CD14-positive monocyte (primary cell): ENCODE measurements at regions not wholly inside any gene's neighbourhood (a gene's known extent, or its start where the extent isn't known, plus 50 kb on each side); places are given as distances from the start of the nearest gene placed in this dataset.

Experiments
- DNase-seq, 3 donors: peaks; one replicate each; pipeline ENCODE4 v3.0.0-alpha.2; 2011 to 2022
- H2AFZ ChIP-seq: 2 replicates; pipeline ENCODE4 v1.6.0; 2012; ENCODE audit warnings: mild to moderate bottlenecking, low read depth, low read length, inconsistent platforms; ENCODE audit not compliant: insufficient read depth, poor library complexity, severe bottlenecking
- H3K27ac ChIP-seq, 2 donors: 1 replicate in 1 of 2; 2 replicates in 1 of 2; pipeline ENCODE4 v1.5.1; 2012 to 2013; ENCODE audit warnings: low read length in 2 of 2, control low read depth in 1 of 2, inconsistent platforms in 1 of 2, low read depth in 1 of 2, mild to moderate bottlenecking in 1 of 2
- H3K27me3 ChIP-seq, 2 donors: one replicate each; pipeline versions ENCODE4 v1.6.0 to v1.6.1; 2011 to 2013; ENCODE audit warnings: low read length in 2 of 2; ENCODE audit not compliant: control insufficient read depth in 2 of 2, insufficient read depth in 2 of 2
- H3K36me3 ChIP-seq, 2 donors: replicated peaks in 1 of 2; 1 replicate in 1 of 2; 2 replicates in 1 of 2; pipeline versions ENCODE4 v1.5.1 to v1.6.1; 2012 to 2013; ENCODE audit warnings: low read length in 2 of 2, control low read depth in 1 of 2, inconsistent platforms in 1 of 2, mild to moderate bottlenecking in 1 of 2; ENCODE audit not compliant: insufficient read depth in 2 of 2, control insufficient read depth in 1 of 2
- H3K4me1 ChIP-seq, 2 donors: 1 replicate in 1 of 2; 2 replicates in 1 of 2; pipeline versions ENCODE4 v1.5.1 to v1.6.1; 2012 to 2013; ENCODE audit warnings: low read length in 2 of 2, control low read depth in 1 of 2, inconsistent platforms in 1 of 2, mild to moderate bottlenecking in 1 of 2, moderate library complexity in 1 of 2; ENCODE audit not compliant: insufficient read depth in 2 of 2, control insufficient read depth in 1 of 2
- H3K4me2 ChIP-seq: replicated peaks from 2 replicates; pipeline ENCODE3; 2012; ENCODE audit warnings: low read length, moderate library complexity, mild to moderate bottlenecking; ENCODE audit not compliant: poor library complexity, severe bottlenecking; ENCODE audit errors: extremely low read depth
- H3K4me3 ChIP-seq, 3 experiments: fragments of 200-600 bp in 1 of 3; sonication (generic) in 1 of 3; replicated peaks in 1 of 3; 1 replicate in 2 of 3; 2 replicates in 1 of 3; pipeline ENCODE4 v1.5.1; 2011 to 2013; ENCODE audit warnings: low read length in 3 of 3, mild to moderate bottlenecking in 3 of 3, control low read depth in 2 of 3, low read depth in 2 of 3, inconsistent platforms in 1 of 3, moderate library complexity in 1 of 3
- H3K79me2 ChIP-seq: 2 replicates; pipeline ENCODE4 v1.6.0; 2012; ENCODE audit warnings: mild to moderate bottlenecking, control low read depth, inconsistent platforms, low read length, moderate library complexity; ENCODE audit not compliant: insufficient read depth
- H3K9ac ChIP-seq: 2 replicates; pipeline ENCODE4 v1.6.0; 2017; ENCODE audit warnings: low read length, mild to moderate bottlenecking; ENCODE audit not compliant: insufficient read depth, poor library complexity, severe bottlenecking
- H3K9me3 ChIP-seq, 2 donors: replicated peaks in 1 of 2; 1 replicate in 1 of 2; 2 replicates in 1 of 2; pipeline versions ENCODE4 v1.5.1 to v1.6.1; 2012 to 2013; ENCODE audit warnings: low read length in 2 of 2, control low read depth in 1 of 2; ENCODE audit not compliant: control insufficient read depth in 1 of 2, insufficient read depth in 1 of 2
- H4K20me1 ChIP-seq: 2 replicates; pipeline ENCODE4 v1.6.0; 2012; ENCODE audit warnings: mild to moderate bottlenecking, low read length, control low read depth, moderate library complexity; ENCODE audit not compliant: insufficient read depth
- H3K27ac Mint-ChIP-seq, 7 donors: one replicate each; pipeline ENCODE4 v1.8.0; 2020; ENCODE audit warnings: mild to moderate bottlenecking in 7 of 7, mixed read lengths in 7 of 7, moderate library complexity in 6 of 7, inconsistent platforms in 2 of 7
- H3K27me3 Mint-ChIP-seq, 3 donors: one replicate each; pipeline ENCODE4 v1.8.0; 2021 to 2022; ENCODE audit warnings: low read depth in 3 of 3, mild to moderate bottlenecking in 3 of 3, mixed read lengths in 3 of 3, moderate library complexity in 3 of 3, inconsistent platforms in 1 of 3
- H3K36me3 Mint-ChIP-seq, 2 donors: one replicate each; pipeline ENCODE4 v1.8.0; 2020; ENCODE audit warnings: mixed read lengths in 2 of 2, inconsistent platforms in 1 of 2, mild to moderate bottlenecking in 1 of 2
- H3K4me1 Mint-ChIP-seq: one replicate; pipeline ENCODE4 v1.8.0; 2020; ENCODE audit warnings: mild to moderate bottlenecking, mixed read lengths
- H3K4me3 Mint-ChIP-seq, 2 donors: one replicate each; pipeline ENCODE4 v1.8.0; 2020; ENCODE audit warnings: mild to moderate bottlenecking in 2 of 2, mixed read lengths in 2 of 2, moderate library complexity in 1 of 2
- H3K9me3 Mint-ChIP-seq, 7 donors: one replicate each; pipeline ENCODE4 v1.8.0; 2020 to 2022; ENCODE audit warnings: mixed read lengths in 7 of 7, mild to moderate bottlenecking in 6 of 7, moderate library complexity in 6 of 7, inconsistent platforms in 2 of 7
- CTCF ChIP-seq: fragments of 200-600 bp; IDR thresholded peaks from one replicate; pipeline ENCODE4 v1.8.0; 2022; ENCODE audit warnings: antibody characterized with exemption, mild to moderate bottlenecking
- WGBS: methylation state at CpG from one replicate; pipeline ENCODE4 v1.1.5; 2013; ENCODE audit warnings: missing lambda C conversion rate; ENCODE audit not compliant: insufficient coverage; 5-methylcytosine and 5-hydroxymethylcytosine counted together
- intact Hi-C, 2 donors: fragments of 100-400 bp; cut with micrococcal nuclease; formaldehyde crosslinking; loops; one replicate each; pipeline versions ENCODE4 v1.15.0 to v1.15.1; 2023

GRCh38 chr1:82466416-82466815 lies 665.7 kb downstream of the ADGRL2 start:
- peaks cover 0 to 1% (median 0%) of the 10 kb centered on the region in 7 donors for H3K9me3 Mint-ChIP-seq
- DNase-seq: no peak
- no peaks in the 10 kb centered on the region for H3K4me1 ChIP-seq
- H3K27ac ChIP-seq: no peak overlapping the region
- no peaks in the 10 kb centered on the region for H3K27me3 Mint-ChIP-seq
- H3K36me3 Mint-ChIP-seq: no peaks in the 10 kb centered on the region
- TF ChIP-seq CTCF: no peak
- H4K20me1 ChIP-seq: no peaks in the 10 kb centered on the region
- H3K9ac ChIP-seq: no peak overlapping the region
- H3K4me3 Mint-ChIP-seq: no peak overlapping the region
- H3K79me2 ChIP-seq: no peaks in the 10 kb centered on the region
- intact Hi-C loops: no loop called here
- H3K4me1 Mint-ChIP-seq: peaks cover 2% of the 10 kb centered on the region
- no peak overlapping the region for H2AFZ ChIP-seq
- H3K27ac Mint-ChIP-seq: no peak overlapping the region
- no peak overlapping the region for H3K4me2 ChIP-seq
- H3K27me3 ChIP-seq: no peaks in the 10 kb centered on the region
- H3K4me3 ChIP-seq: no peak overlapping the region
- no peaks in the 10 kb centered on the region for H3K9me3 ChIP-seq
- H3K36me3 ChIP-seq: no peaks in the 10 kb centered on the region

GRCh38 chr1:82465024-82465423 lies 664.3 kb downstream of the ADGRL2 start:
- Histone ChIP-seq H2AFZ (no peak overlapping the region), H3K9ac (no peak overlapping the region), H3K27ac (no peak overlapping the region), H3K4me3 (no peak overlapping the region), H3K36me3 (no peaks in the 10 kb centered on the region), H3K79me2 (no peaks in the 10 kb centered on the region), H3K4me2 (no peak overlapping the region), H4K20me1 (no peaks in the 10 kb centered on the region), H3K4me1 (no peaks in the 10 kb centered on the region), H3K27me3 (no peaks in the 10 kb centered on the region), H3K9me3 (no peaks in the 10 kb centered on the region)
- intact Hi-C loops: no loop called here
- no peaks in the 10 kb centered on the region for H3K27me3 Mint-ChIP-seq
- no peak for TF ChIP-seq CTCF
- no peak overlapping the region for H3K27ac Mint-ChIP-seq
- H3K36me3 Mint-ChIP-seq: no peaks in the 10 kb centered on the region
- H3K9me3 Mint-ChIP-seq: peaks cover 0 to 3% (median 0%) of the 10 kb centered on the region in 7 donors
- DNase-seq: no peak
- WGBS: 100% methylated on average over 1 of the region's 3 CpGs
- H3K4me1 Mint-ChIP-seq: peaks cover 2% of the 10 kb centered on the region
- no peak overlapping the region for H3K4me3 Mint-ChIP-seq
